RKO (cell line): ENCODE measurements at regions not wholly inside any gene's neighbourhood (a gene's known extent, or its start where the extent isn't known, plus 50 kb on each side); places are given as distances from the start of the nearest gene placed in this dataset.

Experiments used
- DNase-seq: peaks from one replicate; pipeline ENCODE4 v3.0.0-alpha.2; 2016; ENCODE audit warnings: low spot score

DNA sequence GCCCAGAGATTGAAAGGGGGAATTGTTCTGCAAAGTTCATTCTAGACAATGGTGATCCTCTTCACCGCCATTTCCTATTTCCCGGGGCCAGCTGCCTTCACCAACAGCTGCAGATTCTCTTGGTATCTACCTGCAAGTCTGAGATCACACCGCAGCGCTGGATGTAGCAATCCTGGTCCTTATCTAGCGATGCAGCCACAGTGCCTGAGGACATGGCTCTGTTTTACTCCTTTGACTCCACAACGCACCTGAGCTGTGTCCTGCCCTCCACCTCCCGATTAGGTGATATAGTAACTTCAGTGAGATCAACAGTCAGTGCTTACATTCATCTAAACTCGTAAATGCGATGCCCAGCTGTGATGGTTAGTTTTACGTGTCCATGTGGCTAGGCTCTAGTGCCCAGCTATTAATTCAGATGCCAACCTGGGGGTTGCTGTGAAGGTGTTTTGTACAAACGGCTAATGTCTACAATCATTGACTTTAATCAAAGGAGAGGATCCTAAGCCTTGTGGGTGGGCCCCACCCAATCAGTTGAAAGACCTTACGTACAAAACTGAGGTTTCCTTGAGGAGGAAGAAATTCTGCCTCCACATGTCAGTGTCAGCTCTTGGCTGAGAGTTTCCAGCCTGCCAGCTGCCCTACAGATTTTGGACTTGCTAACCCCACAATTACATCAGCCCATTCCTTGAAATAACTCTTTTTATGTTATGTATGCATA is 189.8 kb downstream of the SH3BP4 start:
- no peak for DNase-seq

DNA sequence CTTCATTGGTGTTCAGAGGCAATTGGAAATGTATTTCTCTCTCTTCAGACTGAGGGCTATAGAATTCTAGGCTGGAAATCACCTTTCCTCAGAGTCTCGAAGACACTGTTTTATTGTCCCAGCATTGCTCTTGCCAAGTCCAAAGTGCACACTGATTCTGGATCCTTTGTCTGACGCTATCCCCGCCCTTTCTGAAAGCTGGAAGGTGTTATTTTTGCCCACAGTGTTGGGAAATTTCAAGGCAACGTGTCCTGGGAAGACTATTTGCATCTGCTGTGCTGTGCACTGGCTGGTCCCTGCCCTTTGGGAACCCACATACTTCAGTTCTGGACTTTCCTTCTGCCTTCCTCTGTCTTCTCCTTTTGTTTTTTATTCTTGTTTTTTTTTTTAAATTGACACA is 190.8 kb downstream of the SH3BP4 start:
- DNase-seq = no peak

DNA sequence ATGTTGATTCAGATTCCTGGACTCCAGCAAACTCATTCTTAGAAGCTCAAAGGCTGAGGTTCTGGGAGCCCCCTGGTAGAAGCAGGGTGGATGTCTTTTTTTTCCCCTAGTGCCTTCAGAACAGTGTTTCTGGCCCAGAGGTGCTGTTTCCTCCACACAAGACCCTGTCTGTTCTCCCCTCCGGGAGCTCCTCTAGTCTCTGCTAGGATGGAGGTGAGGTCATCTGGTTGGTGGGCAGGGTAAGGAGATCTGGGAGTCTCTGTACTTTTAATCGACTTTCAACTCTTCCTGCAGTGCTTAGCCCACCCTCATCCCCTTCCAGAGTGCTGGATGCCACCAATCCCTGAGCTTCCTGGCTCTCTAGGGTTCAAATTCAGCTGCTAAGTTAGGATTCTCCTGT is 192.0 kb downstream of the SH3BP4 start:
- no peak for DNase-seq

DNA sequence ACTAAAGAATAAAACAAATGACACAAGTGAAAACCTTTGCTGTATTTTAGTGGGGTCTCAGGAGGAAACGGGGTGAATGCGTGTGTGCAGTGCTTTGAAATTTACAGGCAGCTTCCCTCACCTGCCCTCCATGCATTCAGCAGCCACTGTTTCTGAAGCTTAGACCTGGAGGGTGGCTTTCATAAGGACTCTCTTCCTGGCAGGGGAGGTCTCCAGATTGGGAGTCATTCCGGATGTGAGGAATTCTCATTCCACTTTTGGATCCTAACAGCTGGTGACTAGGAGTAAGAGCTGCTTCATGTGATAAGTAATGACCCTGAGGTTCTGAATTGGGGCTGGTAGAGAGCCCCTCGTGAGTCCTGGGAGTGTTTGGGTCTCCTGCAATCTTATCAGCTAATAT is 192.5 kb downstream of the SH3BP4 start:
- no peak for DNase-seq

DNA sequence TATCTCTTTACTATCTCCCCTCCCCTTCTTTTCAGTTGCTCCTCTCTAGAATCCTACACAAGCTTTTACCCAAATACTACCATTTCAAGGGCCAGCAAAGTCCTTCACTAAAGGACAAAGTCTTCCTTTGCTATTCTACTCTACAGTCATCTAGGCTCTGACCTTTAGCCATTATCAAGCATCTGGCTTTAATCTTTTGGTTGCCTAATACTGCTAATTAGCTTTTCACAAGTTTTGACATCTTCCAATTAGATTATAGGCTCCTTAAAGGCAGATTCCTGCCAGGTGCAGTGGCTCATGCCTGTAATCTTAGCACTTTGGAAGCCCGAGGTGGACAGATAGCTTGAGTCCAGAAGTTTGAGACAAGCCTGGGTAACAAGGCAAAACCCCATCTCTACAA is 194.4 kb downstream of the SH3BP4 start:
- DNase-seq = no peak

DNA sequence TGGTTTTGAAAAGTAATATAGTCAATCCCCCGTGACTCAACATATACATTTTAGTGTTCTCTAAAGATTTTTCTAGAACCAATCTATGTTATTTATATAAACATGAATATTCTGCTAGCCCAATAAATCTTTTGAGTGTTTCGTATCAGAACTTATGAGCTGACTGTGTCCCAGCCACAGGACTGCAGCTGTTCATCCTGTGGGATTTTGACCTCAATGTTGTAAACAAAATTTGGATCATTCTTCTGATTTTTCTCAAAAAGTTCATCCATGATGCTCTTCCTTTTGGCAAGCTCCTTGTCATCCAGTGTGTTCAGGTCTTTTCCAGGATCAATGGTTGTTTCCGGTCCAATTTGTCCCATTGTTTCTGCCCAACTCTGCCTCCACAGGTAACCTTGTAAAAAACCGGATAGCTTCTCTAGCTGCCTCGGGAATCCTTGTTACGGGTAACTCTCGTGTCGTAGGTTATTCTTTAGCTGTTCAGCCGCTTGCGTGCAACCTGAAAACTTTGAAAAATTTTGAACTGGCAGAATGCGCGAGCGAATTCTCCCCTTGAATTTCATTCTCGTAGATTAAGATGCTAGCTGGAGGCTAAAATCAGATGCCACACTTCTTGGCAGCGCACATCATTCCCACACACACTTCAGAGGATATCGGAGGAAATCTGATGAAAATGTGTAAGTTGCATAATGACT is 195.2 kb downstream of the SH3BP4 start:
- DNase-seq = no peak

DNA sequence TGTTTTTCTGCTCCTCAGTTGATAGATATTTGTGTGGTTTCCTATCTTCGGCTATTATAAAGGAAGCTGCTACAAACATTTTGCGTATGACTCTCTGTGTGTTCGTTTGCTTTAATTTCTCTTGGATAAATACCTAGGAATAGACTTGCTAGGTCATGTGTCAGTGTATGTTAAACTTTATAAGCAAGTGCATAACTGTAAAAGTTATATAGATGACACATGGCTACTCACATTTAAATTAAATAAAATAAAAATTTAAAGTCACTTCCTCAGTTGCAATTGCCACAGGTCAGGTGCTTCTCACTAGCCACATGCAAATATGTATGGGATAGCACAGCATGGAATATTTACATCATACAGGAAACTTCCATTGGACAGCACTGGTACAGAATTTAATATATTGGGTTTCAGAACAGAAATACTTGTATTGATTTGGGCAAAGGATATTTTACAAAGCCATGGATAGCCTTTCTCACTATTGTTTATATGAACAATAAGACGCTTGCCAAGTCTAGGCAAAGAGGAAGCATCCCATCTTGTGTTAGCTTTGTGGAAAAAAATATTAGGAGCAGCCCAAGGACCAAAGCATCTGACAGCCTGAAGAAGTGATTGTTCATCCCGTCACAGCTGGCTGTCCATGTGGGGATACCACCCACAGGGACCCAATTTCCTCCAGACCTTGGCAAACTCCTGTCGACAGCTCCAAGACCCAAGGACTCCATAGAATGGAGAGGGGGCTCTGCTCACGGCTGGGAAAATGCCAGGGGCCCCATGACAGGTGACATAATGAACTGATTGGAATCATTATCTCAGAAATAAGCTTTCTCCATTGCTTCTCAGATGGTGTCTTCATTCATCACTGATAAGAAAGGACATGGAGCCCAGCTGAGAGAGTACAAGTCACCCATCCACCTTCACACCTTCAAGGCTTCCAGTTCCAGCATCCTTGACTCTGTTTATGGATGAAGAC is 196.7 kb downstream of the SH3BP4 start:
- DNase-seq = no peak

DNA sequence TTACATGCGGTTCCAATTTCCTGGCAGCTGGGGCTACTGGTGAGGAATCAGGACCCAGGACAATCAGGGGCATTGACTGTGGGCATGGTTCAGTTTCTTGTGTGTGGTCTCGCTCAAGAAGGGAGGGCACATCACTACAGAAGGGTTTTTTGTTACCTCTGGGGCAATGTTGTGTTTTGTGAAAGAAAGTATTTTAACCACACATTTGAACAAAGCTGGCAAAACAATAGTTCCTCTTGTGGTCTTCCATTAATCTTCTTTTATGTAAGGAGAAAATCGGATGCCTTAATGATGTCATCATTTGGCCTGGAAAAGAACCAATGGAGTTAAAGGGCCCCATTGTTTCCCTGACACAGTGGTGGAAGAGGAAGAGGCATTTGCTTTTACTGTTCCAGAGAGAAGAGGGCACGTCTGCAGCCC is 197.4 kb downstream of the SH3BP4 start:
- no peak for DNase-seq

DNA sequence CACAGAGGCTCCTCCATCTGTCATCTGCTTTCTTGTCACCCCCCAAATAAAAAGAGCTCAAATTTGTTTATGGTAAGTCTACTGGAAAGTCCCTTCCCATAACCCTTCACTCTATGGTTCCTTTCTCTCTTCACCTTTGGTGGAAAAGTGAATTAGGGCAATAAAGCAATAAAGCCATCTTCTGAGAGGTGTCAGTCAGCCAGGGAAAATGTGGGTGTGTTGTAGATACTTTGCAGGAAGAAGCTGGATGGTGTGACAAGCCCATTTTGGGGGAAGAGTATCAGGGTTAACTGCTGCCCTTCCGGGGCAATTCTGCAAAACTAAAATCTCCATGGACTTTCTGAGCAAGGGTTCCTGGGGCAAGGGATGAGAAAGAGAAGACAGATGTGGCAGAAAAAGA is 197.9 kb downstream of the SH3BP4 start:
- DNase-seq = no peak

DNA sequence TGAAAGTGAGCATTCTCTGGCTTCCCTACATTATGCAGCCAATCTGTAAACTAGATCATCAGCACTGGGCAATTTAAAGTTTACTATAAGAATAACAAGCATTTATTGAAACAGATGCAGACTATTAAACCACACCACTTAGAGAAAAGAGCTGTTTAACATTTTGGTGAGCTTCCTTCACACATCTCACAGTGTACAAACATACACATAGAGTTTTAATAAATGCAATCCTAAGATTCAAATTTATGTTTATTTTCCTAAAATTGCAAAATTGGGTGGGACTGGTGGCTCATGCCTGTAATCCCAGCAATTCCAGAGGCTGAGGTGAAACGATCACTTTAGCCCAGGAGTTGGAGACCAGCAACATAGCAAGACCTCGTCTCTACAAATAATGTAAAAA is 199.3 kb downstream of the SH3BP4 start:
- no peak for DNase-seq

DNA sequence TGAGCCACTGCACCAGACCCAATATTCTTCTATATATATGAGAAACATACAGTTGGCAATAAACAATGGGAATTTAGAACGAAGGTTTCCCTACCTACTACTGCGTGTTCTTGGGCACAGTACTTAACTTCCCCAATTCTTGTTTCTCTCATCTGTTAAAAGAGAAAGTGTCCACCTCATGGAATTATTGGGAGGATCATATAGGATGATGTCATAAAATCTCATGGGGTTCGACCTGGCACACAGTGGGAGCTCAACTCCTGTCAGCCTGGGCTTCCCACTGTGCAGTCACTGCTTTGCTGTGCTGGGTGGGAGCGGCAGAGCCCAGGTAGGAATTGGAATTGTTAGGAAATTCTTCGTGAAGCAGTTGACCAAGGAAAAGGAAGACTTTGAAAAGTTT is 203.3 kb downstream of the SH3BP4 start:
- DNase-seq = no peak

DNA sequence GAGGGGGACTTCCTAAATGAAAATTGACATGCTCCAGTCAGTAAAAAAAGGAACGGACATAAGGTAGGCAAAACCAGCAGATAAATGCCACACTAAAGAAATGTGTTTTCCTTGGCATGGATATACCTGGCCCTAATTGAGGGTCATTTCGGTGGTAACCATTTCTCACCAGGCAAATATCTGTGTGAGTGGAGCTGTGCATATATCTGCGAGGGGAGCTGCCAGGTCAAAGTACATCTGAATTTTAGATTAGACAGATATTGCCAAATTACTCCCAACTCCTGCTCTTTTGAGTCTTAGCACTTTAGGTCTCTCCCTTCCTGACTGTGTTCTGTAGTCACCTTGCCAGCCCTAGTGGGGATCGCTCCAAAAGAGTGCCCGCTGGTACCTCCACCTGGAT is 204.2 kb downstream of the SH3BP4 start:
- no peak for DNase-seq

DNA sequence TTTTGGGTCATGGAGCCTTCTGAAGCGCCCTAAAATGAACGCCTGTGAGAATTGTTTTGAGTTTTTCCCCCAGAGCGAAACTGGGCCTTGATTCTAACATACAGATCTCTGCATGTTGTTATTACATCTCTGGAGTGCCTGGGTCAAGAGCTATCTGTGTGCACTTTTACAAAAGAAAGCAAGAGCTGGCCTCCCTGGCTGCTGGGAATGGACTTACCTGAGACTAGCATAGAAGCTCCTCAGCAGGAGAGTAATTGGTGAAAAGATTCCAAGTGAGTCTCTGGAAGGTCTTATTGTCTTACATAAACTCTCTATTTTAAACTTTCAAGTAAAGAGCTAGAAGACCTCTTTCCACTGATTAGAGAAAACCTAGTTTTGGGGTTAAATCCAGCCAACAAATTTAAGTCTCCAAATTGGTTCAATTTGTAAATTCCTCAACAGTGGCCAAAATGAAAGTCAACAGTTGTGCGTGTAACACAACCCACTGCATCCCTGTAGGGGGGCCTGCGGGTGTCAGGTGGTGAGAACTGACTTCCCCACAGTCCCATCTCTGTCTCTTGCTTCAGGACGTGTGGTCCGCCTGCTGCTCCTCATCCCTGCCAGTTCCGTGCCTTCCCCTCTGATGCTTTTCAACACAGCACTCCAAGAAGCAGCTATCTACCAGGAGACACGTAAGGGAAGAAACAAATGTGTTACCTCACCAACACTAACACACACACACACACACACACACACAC is 206.1 kb downstream of the SH3BP4 start:
- DNase-seq = no peak

DNA sequence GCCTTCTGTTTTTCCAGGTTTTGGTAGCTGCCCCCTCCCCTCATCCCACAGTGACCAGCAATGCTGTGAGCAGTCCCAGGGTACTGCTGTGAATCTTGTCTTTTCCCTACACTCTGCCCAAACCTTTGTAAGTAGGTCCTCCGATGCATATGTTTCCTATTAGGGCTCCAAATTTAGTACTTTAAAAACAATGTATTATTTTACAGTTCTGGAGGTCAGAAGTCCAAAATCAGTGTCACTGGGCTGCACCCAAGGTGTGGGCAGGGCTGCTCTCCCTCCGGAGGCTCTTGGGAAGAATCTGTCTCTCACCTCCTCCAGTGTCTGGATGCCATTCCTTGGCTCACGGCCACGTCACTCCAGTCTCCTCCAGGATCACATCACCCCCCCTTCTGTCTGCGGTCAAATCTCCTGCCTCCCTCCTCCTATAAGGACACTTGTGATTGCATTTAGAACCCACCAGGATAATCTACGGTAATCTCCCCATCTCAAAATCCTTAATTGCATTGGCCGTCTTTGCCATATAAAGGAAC is 208.5 kb downstream of the SH3BP4 start:
- no peak for DNase-seq

DNA sequence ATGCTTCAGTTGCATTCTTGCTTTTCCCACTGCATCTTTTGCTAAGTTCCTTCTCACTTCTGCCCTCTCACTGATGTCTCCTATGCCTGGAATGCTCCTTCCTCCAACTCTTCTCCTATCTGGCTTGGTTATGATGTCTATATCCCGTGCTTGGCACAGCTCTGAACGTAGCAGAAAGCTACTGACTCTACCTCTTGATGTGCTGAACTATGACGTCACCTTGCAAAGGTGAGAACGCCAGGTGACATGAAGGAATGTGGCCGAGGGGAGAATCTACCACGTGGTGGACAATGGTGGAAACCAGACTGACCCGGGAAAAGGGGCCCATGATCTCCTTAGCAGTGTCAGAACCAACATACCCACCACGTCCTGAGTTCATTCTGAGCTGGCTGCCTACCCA is 209.7 kb downstream of the SH3BP4 start:
- no peak for DNase-seq

DNA sequence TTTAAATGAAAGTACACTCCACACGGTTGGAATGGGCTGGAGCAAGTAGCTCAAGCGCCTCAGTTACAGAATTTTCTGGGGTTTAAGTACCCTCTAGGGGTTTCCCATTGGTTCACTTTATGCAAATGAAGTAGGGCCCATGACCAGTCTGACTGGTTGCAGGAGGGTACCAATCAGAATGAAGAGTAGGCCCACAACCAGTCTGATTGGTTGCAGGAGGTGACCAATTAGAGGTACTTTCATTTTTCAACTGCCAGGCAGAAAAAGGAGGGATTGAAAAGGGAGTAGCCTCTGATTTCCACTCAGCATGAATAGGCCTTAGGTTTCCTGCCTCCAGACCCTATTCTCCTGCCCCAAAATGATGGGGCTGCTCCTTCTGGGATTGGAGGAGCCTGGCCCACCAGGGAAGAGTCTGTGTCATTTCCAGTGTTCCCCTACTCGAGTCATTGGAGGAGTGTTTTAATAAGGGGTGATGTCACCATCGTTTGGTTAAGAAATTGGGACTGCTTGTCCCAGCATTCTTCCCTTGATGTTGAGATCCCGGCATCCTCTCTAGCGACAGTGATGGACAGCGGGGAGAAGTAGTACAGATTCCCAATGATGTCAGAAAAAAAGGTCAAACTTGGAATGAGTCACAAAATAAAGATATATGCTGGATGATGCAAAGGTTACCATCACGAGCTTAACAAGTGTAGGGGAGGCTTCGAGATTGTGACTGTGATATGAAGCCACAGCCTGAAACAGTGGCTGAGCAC is 210.4 kb downstream of the SH3BP4 start:
- DNase-seq = no peak

DNA sequence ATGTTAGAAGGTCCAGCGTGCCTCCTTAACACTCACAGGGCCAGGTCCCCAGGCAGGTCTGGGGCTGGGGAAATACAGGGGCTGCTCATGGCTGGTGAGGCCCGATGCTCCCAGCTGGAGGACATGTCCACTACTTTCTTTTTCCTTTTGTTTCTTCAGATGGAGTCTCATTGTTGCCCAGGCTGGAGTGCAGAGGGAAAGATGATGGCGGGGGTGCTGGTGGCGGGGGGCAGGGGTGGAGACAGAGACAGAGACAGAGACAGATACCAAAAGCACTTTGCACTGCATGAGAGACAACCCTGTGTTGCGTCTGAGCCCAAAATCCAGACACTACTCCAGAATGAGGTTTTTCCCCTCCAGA is 211.0 kb downstream of the SH3BP4 start:
- DNase-seq = no peak

DNA sequence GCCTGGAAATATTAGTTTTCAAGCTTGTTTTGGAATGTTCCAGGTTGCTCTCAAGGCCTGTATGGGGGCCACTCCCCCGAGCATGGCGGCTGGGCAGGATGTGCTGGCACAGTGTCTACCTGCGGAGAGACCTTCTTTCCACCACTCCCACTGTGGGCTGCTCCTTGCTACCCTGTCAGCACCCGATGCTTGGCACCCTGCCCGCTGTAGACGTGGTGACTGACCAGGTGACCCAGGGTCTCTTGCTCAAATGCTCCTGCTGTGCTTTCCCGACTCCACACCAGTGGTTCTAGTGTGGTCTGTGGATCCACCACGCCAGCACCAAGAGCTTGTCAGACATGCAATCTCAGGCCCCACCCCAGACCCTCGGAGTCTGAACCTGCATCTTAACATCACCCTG is 213.3 kb downstream of the SH3BP4 start:
- DNase-seq = no peak

DNA sequence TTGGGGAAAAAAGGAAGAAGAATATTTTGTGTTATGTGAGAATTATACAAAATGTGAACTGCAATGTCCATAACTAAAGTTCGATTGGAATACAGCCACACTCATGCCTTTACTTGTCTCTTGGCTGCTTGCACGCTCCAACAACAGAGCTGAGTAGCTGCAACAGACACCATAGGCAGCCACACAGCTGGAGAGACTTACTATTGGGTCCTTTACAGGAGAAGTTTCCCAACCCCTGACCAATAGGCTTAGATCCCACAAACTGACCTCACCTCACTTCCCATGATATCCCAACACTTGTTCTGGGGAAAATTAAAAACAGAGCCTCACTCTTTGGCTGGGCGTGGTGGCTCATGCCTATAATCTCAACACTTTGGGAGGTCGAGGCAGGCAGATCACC is 213.8 kb downstream of the SH3BP4 start:
- DNase-seq = no peak

DNA sequence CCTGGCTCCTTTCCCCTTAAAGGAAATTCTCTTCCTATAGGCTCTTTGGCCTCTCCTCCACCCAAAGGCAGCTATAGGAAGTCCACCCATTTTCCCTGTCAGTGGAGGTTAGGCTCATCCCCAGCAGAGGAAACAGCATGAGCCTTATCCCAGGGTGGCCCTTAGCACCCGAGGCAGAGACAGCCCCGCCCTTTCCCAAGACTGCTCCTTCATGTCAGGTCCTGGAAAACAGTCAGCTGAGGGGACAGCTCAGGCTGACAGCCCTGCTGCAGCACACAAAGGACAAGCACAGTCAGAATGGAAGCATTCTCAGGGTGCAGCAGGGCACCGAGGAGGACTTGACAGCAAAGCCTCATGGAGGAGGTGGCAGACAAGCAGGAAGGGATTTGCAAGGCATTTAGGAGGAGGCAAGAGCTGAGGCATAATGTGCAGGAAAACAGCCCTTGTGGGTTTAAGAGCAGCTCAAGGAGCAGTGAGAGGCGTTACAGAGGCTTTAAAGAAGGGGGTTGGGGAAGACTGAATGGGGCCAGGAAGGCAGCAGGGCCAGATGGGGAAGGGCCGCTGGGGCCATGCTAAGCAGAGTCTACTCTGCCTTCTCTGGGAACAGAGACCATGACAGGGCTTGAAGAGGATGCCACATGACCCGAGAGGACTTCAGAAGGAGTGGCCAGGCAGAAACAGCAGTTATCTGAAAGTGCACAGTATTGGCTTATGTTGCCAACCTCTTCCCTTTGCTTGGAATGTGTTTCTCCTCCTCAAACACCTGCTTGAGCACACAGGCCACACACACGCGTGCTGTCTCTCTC is 216.6 kb downstream of the SH3BP4 start:
- no peak for DNase-seq
